NCI-H1694 (cell line): ENCODE measurements at regions not wholly inside any gene's neighbourhood (a gene's known extent, or its start where the extent isn't known, plus 50 kb on each side); places are given as distances from the start of the nearest gene placed in this dataset.
"Not testable (repeated sequence)": the region's sequence is repeated elsewhere in the genome, so short reads cannot be mapped to it uniquely, and the experiment has no call there.

Source experiments
- DNase-seq: peaks from one replicate; lab custom pipeline; 2025; lab: John Stamatoyannopoulos, UW

DNA sequence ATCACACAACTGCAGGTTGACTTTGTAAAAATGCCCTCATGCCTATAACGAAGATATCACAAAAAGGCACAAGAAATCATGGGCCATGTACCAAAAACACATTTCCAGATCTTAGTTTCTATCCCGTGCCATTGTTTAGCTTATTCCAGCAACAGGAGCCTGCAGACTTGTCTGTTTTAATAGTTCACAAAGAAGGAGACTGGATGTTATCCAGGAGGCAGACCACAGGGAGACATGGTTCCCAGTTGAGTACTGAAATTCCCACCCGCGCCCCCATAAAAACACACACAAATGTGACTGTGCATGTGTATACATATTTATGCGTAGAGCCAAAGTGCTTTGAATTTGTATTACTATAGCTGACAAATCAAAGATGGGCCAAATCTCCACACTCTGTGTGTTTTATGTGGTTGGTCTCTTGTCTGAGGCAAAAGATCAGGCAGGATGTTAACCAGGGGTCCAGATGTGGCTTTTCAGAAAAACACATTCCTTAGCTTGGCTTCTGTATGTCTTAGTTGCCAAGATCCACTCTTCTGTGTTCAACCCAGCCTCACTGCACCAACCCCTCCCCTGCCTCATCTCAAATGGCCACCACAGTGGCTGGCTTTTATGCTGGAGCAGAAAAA is 469.2 kb upstream of the DIPK2B start:
- DNase-seq, result no peak

DNA sequence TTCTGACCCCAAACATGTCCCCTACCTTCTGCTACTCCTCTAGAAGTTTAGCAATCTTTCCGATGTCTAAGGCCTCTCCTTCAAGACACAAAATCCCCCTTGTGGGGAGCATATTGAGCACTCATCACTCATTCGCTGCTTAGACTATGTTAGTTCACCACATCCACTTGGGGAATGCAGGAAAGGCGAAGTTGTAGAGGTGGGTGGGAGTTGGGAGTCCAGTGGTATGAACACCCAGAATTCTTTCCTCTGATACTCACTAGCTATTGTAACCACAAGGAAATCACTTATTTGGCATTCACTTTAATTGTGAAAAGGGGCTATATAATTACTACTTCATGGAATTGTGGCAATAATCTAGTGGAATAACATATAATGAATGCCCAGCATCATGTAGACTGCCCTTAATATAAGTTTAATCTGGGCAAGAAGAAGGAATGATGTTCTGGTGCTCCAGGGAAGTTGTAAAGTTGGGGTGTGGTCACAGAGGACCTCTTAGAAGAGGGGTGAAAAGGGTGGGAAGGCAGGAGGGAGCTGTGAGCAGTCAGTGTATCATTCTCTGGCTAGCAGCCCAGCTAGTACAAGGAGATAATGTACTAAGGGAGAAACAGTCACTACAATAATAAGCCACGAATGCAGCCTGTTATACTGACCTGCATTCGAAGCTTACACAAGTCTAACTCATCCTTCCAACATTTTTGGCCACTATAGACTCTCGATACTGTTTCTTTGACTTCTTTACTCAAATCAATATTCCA is 468.2 kb upstream of the DIPK2B start:
- no peak for DNase-seq

DNA sequence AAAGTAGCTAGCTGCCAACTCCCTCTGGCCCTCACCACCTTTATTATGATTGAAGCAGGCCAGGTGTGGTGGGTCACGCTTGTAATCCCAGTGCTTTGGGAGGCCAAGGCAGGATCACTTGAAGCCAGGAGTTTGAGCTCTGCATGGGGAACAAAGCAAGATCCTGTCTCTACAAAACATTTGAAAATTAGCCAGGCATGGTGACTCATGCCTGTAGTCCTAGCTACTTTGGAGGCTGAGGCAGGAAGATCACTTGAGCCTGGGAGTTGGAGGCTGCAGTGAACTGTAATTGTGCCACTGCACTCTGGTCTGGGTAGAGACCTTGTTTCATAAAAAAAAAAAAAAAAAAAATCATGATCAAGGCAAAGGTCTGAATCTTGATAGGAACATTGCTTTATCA is 467.0 kb upstream of the DIPK2B start:
- no peak for DNase-seq

DNA sequence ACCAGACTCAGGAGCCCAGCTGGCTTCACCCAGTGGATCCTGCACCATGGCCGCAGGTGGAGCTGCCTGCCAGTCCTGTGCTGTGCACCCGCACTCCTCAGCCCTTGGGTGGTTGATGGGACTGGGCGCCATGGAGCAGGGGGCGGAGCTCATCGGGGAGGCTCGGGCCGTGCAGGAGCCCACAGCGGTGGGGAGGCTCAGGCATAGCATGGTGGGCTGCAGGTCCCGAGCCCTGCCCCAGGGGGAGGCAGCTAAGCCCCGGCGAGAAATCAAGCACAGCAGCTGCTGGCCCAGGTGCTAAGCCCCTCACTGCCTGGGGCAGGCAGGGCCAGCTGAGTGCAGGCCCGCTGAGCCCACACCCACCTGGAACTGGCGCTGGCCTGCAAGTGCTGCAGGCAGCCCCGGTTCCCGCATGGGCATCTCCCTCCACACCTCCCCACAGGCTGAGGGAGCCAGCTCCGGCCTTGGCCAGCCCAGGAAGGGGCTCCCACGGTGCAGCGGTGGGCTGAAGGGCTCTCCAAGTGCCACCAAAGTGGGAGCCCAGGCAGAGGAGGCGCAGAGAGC is 464.1 kb upstream of the DIPK2B start:
- no peak for DNase-seq

DNA sequence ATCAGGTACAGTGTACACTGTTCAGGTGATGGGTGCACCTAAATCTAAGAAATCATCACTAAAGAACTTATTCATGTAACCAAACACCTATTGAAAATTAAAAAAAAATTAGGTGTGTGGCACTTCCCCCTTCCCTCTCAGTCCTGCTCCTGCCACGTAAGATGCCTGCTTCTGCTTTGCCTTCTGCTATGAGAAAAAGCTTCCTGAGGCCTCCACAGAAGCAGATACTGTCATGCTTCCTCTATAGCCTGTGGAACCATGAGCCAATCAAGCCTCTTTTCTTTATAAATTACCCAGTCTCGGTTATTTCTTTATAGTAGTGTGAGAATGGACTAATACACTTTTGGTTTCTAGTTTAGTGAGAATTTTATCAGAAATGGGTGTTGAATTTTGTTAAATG is 459.8 kb upstream of the DIPK2B start:
- no peak for DNase-seq

DNA sequence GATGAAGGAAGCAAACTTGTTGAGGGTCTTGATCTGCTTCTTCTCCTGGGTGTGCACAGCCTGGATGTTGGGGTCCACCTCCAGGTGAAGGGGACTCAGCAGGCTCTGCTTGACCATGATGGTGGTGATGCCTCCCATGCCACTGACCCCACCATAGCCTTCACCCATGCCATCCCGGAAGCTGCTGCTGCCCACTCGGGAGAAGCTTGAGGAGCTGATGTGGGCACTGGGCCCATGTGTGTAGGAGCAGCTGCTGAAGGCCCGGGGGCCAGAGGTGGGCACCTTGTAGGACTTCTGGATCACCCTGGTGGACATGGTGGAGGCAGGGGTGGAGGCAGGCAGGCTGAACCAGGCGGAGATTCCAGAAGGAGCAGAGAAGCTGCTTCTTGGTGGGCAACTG is 432.7 kb upstream of the DIPK2B start:
- no peak for DNase-seq

DNA sequence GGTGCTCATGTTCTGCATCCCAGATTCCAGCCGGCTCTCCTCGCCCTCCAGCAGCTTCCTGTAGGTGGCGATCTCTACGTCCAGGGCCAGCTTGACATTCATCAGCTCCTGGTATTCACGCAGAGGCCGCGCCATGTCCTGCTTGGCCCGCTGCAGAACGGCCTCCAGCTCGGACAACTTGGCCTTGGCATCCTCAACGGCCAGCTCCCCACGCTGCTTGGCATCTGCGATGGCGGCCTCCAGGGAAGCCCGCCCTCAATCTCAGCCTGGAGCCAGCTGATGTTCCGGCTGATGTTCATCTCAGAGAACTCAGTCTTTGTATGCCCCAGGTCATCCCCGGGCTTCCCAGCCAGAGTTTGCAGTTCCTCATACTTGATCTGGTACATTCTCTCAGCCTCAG is 431.8 kb upstream of the DIPK2B start:
- DNase-seq, result no peak

DNA sequence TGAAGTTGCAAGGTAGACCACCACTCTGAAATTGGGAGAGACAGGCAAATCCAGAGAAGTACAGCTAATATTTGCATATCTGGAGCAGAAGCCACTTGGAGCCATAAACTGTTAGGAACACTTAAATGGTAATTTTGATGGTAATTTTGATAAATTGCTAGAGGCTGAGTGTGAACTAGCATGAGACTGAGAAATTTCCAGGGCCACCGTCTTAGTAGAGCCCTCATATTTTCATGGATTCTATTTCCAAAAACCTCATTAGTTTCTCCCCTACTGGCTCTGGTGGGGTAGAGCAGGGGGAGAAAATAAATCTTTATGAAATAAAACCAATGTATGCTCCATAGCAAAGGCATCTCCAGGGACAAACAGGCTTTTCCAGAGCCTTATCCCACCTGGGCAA is 429.4 kb upstream of the DIPK2B start:
- no peak for DNase-seq

DNA sequence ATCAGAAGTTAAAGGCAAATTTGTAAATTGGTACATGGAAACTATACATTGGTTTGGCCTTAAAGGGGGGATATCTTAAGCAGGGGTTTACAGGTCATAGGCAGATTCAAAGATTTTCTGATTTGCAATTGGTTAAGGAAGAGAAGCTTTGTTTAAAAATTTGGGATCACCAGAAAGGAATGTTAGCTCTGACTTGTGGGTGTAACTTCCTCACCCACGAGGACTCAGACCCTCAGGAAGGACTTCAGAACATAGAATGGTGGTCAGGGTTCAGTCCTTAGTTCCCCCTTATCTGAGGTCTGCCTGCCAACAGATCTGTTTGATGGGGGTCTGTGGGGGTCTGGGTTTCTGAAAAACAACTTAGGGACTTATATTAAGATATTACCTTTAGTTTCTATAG is 427.4 kb upstream of the DIPK2B start:
- no peak for DNase-seq

DNA sequence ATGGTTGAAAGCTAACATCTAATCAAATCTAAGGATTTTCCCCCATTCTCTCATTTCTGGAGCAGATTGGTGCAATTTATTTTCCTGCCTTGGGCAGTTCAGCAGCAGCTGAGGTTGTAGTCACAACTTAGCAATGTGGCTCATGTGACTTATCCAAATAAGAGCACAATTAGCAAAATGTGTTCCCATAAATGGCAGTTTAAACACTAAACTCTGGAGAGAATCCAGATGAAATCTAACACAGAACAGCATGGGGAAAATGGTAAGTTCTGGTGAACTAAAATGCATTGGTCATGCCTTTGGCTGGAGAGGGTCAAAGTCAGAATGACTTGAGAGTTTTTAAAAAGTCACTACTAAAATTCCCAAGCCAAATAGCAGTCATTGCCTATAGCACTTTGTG is 422.6 kb upstream of the DIPK2B start:
- DNase-seq, result no peak

DNA sequence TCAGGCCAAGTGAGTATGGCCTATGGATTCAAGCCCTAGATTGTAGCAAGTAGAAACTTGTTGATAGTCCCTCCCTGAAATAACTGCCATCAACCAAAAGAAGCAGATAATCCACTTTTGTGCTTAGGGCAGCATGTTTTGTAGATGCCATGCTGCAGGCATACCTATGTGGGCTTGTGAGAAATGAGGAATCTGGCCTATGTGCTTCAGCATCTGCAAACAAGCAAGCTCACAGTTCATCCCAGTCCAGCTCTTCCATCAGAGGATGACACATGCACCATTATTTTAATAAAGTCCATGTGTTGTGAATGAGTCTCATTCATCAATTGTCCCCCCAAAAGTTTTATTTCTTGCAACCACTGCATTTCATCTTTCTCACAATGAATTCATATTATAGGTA is 421.9 kb upstream of the DIPK2B start:
- no peak for DNase-seq

DNA sequence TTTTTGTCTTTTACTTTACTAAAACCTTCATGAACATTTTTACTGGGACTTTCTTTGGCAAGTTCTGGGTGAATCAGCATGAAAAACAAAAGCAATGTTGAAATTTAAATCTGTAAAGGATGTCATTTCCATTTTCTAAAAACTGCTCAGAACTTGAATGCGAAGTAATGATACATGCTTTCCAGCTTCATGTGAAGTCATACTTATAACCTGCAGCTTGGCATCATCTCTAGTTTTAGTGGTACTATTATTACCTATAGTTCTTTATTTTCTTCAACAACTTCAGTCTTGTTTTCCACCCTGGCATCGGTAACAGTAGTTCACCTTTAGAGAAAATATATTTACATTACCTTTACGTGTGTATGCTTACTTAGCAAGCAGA is 421.4 kb upstream of the DIPK2B start:
- DNase-seq, result no peak

DNA sequence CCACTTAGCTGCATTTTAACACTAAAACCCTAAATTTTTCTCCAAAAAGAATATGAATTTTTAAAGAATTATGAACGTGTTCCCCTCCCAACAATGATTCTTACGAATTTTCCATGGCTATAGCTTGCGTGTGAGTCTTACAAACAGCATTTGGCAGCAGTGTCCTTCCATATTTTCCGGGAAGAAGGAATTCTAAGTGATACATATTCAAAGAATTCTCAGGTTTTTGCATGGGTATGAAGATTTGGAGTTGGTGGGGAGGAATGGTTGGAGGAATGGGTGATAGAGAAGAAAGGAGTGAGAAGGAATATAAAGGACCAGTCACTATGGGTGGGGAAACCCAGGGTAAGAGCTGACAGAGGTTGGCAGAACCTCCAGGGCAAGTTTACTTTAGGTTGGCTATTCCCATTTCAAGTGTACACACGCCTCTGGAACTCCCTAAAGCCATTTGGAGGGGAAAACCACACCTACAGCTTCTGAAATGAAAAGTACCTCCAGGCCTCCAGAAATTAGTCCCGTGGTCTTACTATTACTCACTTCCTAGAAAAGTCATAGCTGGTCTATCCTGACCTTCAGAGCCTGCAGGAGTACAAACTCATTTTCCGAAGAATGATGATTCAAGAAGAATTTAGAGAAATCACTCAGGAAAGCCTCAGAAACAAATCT is 420.8 kb upstream of the DIPK2B start:
- no peak for DNase-seq

DNA sequence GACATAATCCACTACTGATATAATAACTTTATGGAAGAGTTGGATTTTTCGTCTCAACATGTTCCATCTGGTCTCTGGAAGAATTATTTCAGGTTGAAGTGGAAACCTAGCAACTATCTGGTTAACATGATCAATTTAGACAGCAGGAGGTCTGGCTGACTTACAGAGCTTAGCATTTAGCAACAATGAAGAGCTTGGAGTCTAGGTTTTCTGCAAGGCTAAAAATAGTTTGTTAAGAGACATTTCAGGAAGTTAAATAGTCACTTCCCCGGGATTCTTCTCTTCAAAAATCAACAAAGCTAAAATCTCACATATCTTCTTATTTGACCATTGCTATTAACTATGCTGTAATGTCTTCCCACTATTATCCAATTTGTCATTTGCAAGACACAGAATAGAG is 418.6 kb upstream of the DIPK2B start:
- no peak for DNase-seq

DNA sequence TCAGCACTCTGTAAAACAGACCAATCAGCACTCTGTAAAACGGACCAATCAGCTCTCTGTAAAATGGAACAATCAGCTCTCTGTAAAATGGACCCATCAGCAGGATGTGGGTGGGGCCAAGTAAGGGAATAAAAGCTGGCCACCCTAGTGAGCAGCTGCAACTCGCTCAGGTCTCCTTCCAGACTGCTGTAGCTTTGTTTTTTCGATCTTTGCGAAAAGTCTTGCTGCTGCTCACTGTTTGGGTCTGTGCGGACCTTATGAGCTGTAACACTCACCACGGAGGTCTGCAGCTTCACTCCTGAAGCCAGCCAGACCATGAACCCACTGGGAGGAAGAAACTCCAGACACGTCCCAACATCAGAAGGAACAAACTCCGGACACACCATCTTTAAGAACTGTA is 414.9 kb upstream of the DIPK2B start:
- DNase-seq, result not testable (repeated sequence)

DNA sequence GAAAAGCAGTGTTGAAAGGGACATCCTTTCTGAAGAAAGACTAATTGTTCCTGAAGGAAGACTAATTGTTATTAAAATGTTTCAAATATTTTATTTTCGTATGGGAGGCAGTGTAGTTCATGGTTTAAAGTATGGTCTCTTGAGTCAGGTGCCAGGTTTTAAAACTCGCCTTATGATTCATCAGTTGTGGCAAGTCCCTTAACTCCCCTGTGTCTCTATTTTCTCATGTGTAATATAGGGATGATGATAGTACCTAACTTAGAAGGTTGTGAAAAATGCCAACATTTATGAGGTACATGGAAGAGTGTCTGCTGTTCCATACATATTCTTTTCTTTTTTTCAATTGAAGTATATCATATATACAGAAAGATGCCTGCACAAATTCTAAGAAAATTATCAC is 414.2 kb upstream of the DIPK2B start:
- DNase-seq, result no peak

DNA sequence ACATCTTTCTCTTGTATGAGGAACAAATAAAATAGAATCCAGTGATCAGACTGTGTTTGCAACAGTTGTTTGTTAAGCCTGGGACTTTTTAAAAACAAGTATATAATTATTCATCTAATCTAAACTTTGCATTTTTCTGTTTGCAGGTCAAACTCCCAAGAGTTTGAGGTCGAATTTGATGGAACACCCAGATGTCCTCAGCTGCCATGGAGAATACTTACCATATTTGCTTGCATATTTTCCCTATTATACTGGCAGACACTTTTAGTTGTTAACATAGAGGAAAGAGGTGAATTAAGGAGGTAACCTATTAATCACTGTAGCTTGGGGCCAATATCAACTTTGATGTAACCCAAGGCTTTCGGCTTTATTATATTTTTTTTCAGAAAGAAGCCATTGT is 401.5 kb upstream of the DIPK2B start:
- DNase-seq, result no peak

DNA sequence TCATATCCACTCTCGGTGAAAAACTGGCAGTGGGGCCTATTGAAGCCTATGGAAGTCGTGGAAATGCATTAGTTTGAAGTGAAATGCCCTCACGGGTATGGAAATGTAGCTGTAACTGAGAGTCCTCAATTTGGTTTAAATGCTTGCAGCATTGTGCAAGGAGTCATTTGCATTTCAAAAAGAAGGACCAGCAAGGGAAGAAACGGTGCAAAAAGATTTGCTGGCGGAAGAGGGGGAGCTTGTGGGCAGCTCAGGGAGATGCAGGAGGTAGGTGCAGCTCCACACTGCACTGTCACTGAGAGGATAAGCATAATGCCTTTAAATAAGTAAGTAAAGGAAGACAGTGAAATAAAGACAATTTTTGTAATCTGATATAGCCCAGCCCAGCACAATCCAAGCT is 400.4 kb upstream of the DIPK2B start:
- DNase-seq, result no peak

DNA sequence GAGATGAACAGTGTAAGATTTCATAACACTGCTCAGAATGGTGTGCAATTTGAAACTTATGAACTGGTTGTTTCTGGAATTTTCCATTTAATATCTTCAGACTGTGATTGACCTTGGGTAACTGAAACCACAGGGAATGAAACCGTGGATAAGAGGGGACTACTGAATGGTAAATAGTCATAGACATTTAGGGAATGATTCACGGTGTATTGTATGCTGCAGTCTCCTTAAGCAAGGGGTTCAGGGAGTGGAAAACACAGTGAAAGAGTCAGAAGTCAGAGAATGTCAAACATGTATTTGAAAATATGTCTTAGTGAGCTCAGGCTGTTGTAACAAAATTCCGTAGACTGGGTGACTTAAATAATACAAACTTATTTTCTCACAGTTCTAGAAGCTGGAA is 398.2 kb upstream of the DIPK2B start:
- no peak for DNase-seq

DNA sequence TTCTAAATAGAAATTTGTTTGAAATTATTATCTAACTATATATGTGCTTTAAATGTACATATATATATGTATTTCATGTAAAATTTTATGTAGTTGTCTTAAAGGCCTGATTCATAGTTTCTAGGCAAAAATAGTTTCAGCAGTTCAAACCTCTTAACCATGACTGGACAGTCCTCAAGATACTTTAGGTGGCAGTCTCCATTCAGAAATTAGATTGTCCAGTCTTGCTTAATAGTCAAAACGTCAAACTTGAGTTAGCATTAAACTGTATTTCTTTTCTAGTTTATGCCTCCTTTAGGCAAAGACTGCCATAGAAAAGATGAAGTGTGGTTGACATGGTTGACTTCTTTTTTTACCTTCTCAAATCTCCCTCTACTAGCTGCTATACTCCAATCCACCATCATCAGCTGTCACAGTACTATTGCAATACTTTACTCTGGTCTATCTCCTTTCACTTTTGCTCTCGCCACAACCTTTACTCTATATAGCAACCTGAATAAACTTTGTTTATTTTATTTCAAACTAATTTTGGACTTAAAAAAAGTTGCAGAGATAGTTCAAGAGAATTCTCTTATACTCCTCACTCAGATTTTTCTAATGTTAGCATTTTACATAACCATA is 395.6 kb upstream of the DIPK2B start:
- DNase-seq, result no peak

DNA sequence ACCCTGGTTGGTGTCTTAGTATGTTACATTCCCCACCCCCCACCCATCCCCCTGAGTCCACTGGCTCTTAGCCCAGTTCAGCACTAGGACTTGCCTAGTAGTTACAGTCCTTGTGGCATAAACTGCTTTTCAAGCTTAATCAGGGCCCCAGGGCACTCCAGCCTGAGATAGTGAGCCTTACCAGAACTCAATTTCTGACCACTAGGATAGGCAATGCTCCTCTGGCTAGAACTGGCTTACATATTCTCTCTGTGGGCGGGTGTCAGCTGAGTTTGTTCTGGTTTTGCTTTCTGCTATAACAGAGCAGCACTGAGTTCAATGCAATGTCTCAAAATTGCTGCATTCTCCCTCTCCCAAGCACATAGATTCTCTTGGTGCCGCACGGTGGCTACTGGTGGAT is 391.4 kb upstream of the DIPK2B start:
- no peak for DNase-seq

DNA sequence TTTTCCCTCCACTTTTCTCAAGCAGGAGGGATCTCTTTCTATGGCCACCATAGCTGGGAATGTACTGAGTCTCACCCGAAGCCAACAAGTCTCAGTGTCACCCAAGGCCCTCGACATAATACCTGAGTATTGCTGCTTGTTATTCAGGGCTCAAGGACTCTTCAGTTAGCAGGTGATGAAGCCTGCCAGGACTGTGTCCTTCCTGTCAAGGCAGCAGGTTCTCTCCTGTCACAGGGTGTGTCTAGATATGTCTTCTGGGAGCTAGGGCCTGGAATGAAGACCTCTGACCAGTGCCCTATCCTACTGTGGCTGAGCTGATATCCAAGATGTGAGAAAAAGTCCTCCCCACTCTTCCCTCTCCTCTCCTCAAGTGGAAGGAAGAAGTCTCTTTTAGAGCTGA is 391.0 kb upstream of the DIPK2B start:
- DNase-seq, result no peak

DNA sequence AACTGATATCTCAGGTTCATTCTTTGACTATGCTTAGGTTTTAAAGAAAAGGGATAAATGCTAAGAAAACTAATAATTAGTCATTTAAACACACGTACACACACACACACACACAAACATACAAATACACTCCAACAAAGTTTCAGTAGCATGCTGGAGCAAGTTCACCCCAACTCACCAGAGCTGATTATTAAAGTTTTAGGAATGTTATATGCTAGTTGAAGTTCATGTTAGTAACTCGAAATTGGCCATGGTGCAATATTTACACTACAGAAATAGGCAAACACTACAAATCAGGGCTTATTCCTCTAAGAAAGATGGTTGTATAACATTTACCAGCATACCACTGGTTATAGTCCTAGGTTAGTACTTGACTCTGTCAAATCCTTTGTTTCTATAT is 384.0 kb upstream of the DIPK2B start:
- DNase-seq, result no peak
